ENCODE measurements at regions not wholly inside any gene's neighbourhood (a gene's known extent, or its start where the extent isn't known, plus 50 kb on each side); places are given as distances from the start of the nearest gene placed in this dataset.
"Not testable (repeated sequence)": the region's sequence is repeated elsewhere in the genome, so short reads cannot be mapped to it uniquely, and the experiment has no call there.

GRCh38 chr13:84831666-84832657, 949.7 kb upstream of the SLITRK1 start:
- no peak for ATAC-seq

DNA sequence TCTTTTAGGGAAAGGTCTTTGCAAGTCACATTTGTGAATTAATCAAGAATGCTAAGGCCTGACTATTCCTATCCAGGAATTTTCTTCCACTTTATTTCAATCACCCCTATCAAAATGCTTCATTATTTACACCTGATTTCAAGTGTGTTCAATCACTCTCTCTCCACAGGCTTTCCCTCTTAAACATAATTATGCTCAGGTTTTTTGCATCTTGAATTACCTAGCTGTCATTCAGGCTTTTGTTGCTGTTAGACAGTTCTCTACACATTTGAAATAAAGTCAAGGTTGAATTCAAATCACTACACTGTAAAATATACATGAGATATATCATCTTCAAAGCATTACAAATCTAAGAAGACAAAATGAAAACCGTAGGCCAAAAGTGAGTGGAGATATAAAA, 941.3 kb upstream of the SLITRK1 start:
- no peak for ATAC-seq

DNA sequence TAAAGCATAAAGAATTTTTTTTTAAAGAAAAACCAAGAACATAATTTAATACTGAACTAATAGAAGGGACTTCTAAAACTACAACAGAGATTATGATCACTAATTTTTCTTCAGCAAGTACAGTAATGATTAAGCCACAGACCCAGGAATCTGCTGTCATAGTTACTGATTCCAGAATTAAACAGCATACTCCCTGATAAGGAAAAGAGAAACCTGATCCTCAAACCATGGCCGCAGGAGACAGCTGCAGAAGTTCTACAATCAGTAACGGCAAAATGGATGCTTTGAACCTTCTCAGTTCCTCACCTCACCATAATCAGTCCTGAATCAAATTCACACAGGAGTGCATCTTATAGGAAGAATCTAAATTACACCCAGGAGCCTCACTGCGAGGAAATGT, 939.0 kb upstream of the SLITRK1 start:
- ATAC-seq: no peak

DNA sequence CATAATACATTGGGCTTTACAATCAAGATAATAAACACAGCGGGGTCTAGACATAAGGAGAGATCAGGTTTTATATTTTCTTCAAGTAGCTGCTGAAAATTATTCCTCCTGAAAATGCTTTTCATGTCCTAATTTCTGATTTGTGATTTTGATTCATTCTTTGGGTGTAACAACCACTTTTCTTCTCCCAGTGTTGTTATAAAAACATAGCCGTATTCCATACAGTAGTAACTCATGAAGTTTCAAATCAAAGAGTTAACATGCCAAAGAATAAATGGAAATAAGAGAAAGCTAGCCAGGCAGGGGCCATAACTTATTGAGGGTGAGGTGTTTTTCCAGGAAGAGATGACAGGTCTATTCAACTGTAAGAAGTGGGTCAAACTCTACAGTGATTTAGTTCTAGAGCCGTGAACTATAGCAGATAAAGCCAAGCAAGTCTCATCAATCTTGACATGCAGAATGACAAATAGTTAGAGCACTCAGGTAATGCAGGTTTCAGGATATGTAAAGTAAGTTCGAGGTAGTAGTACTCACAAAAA, 934.4 kb upstream of the SLITRK1 start:
- ATAC-seq: no peak

GRCh38 chr13:84812789-84813188, 930.5 kb upstream of the SLITRK1 start:
- ATAC-seq: no peak

DNA sequence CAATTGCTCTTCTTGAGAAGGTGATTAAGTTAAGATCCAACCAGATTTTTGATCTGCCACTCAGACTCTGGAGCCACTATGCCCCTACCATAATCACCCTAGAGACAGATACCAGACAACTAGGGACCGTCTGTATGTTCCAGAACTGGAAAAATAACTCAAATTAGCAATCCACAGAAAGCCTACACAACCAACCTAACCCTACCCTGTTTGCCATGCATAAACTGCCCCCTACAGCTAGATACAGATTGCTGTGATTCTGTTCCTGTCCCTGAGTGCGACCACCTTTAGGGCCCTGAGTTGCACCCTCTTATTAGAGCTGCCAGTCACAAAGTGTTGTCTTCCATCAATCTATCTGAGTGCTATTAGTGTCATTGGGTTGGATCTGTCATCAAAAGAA, 929.8 kb upstream of the SLITRK1 start:
- no peak for ATAC-seq

DNA sequence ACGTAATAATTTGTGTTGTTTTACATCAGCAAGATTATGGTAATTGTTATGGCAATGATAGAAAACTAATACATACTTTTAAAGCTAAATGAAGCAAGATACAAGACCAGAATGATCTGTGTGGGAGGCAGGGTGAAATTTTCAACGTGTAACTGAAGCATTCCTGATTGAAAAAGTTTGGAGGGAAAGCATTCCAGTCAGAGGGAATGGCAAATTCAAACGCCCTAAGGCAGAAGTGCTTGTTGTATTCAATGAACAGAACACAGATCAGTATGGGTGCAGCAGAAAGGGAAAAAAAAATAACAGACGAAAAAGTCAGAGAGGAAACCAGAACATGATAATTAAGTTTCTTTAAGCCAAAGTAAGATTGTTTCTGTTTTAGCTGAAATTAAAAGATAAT, 928.5 kb upstream of the SLITRK1 start:
- no peak for ATAC-seq

GRCh38 chr13:84802073-84802472, 919.8 kb upstream of the SLITRK1 start:
- ATAC-seq: no peak

DNA sequence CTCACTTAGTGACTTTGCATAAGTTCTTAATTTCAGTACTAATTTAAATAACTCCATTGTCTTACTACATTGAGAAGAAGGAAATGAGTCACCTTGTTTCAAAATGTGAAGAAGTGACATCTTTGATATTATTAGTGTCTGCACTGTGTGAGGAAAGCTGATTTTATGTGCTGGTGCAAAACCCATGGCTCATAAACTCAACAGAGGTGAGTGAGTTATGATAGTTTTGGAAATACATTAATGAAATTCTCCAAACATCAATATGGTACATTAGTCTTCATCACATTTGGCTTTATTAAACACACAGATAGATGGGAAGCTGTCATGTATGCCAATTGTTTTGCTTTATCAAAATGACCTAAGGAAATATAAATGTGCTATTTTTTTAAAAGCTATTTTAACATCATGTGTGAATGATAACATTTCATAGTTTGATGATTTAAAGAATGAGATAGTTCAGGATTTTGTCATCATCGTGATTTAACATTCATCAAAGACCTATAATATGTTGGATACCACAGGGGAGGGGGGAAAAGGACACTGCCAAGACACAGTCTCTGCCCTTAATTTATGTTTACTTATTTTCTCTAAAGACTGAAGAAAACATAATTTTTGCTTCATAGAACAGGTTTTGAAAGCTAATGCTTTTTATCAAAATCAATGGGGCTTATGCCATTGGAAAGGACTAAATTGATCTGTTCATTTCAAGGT, 902.3 kb upstream of the SLITRK1 start:
- ATAC-seq: no peak

GRCh38 chr13:84777316-84777715, 895.0 kb upstream of the SLITRK1 start:
- no peak for ATAC-seq

DNA sequence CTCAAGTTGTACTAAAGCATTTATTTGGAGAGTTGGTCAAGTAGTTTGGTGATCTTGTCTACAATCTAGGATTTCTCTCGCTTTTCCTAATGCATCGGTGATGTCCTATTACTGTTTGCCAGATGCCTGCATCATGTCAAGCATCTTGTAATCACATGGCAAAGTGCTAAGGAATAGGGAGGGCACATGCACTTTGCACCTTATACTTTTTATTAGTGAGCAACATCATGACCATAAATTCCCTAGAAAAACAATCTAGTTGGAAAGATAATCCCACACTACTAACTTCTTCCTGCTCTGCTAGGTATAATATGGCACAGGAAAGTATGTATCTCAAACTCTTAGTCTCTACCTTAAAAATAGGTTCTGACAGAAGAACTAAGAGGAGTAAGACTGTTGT, 894.3 kb upstream of the SLITRK1 start:
- ATAC-seq: no peak

GRCh38 chr13:84775920-84776319, 893.6 kb upstream of the SLITRK1 start:
- not testable (repeated sequence) for ATAC-seq

GRCh38 chr13:84774111-84774510, 891.8 kb upstream of the SLITRK1 start:
- no peak for ATAC-seq

DNA sequence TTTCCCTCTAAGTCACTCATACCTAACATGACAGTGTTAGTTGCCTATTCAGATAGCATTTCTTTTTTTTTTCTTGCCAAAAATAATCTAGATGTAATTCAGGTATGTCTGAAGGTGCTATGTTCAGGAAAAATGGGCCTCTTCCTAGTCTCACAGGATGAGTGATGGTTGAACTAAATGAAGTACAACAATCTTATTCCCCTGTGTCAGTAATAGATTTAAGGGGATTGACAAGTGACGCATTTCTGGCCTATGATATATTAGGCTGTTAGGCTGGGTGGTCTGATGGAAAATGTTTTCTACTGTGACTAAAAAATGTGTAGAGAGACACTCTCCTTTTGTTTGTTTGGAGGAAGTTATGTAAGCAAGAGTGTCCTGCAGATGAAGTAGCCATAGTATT, 878.7 kb upstream of the SLITRK1 start:
- ATAC-seq: no peak

- ATAC-seq: no peak
Measured at GRCh38 chr13:84749126-84749525, 866.9 kb upstream of the SLITRK1 start.

DNA sequence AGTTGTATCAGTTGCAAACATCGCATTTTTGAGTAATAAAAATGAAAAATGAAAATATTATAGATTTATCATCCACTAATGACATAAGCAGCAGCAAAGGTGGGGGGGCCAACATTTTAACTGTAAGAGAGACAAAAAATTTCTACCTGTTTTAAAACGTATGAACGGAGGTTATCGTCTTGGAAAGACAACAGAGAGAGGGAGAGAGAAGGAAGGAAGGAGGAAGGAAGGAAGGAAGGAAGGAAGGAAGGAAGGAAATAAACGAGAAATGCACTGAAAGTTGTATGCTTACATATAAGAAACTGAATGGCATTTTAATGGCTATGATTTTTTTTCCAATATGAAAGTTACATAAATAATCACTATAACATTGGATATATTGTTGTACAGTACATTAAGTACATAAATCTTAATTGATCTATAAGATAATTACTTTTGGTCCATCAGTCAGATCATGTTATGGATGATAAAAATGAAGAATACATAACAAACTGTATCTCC, 862.8 kb upstream of the SLITRK1 start:
- no peak for ATAC-seq

GRCh38 chr13:84744203-84744602, 861.9 kb upstream of the SLITRK1 start:
- ATAC-seq: no peak

GRCh38 chr13:84741253-84741652, 859.0 kb upstream of the SLITRK1 start:
- no peak for ATAC-seq

GRCh38 chr13:84739021-84739420, 856.7 kb upstream of the SLITRK1 start:
- no peak for ATAC-seq

DNA sequence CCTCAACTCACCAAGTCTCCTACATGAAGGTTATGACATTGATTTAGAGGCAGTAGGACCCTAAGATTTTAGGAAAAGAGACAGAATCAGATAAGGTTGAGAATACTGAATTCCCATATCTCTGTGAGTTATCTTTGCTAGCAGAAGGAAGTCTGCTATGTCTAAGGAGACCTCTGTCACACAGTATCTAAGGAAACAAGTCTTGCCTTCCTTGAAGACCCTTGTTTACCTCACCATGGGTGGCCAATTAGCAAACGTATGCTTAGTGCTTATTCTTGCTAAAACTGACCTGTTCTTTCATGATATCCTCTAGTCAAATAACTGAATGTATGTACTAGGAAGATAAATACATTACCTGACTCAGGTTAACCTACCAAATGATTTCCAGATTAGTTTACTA, 855.4 kb upstream of the SLITRK1 start:
- ATAC-seq: no peak

- no peak for ATAC-seq
Measured at GRCh38 chr13:84730376-84730775, 848.1 kb upstream of the SLITRK1 start.

DNA sequence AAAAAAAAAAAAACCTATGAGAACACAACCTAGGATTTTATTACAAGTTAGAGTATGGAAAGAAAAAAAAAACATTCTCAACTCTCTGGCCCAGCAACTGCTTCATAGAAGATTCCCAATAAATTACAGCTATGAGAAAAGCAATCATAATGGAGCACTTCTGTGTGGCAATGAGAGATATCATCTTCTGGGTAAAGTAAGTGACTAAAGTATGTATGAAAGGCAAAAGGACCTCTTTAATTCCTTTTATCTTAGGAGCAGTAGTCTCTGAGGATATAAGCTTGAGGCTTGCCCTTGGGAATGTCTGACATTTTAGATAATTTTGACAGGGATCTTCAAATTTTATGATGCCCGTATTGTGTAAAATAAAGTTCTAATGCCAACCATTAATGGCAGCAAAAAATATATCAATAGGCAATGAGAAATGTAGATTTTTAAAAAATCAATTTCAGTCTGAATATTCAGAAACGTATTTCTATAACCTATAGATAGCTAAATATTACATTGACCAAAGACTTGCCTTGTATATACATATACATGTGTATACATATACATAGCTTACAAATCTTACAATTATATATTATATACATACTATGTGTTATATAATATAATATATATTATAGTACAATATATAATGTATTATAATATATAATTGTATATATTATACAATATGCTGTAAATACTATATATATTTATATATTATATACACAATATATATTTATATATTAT, 823.9 kb upstream of the SLITRK1 start:
- ATAC-seq: no peak

DNA sequence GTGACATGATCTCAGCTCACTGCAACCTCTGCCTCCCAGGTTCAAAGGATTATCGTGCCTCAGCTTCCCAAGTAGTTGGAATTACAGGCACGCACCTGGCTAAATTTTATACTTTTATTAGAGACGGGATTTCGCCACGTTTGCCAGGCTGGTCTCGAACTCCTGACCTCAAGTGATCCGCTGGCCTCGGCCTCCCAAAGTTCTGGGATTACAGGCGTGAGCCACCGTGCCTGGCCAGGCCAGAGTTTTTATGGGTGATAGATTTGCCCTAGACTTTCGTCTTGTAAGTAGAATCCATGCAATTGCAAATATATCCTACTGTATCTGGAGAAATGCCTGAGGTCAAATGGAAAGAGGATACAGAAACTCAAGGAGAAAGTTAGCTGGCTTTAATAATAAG, 819.9 kb upstream of the SLITRK1 start:
- no peak for ATAC-seq
